ENCODE measurements at regions not wholly inside any gene's neighbourhood (a gene's known extent, or its start where the extent isn't known, plus 50 kb on each side); places are given as distances from the start of the nearest gene placed in this dataset.
A peak's percentile ranks its signal among the peaks of the same experiment; 100 is the strongest.

GRCh38 chr11:128165572-128165971 is 421.8 kb downstream of the ETS1 start:
- Histone ChIP-seq H3K36me3 (ENCODE audit: control insufficient read depth, insufficient read depth, low read length) (no peaks in the 10 kb centered on the region), H3K27ac (ENCODE audit: low read depth, low read length) (no peak overlapping the region), H3K4me3 (ENCODE audit: low read length) (no peak overlapping the region), H3K9ac (ENCODE audit: extremely low read depth, low read length, poor library complexity, severe bottlenecking) (no peak overlapping the region), H3K4me1 (ENCODE audit: control insufficient read depth, insufficient read depth, low read length) (peaks cover 6% of the 10 kb centered on the region), H3K9me3 (ENCODE audit: control insufficient read depth, low read length) (no peaks in the 10 kb centered on the region), H3K27me3 (ENCODE audit: control insufficient read depth, insufficient read depth, low read length, poor library complexity, severe bottlenecking) (no peaks in the 10 kb centered on the region)
- DNase-seq, result no peak
- Mint-ChIP-seq H3K4me1 (peaks cover 21% of the 10 kb centered on the region), H3K36me3 (ENCODE audit: low read depth) (no peaks in the 10 kb centered on the region), H3K27ac (no peak overlapping the region), H3K9me3 (no peaks in the 10 kb centered on the region), H3K4me3 (no peak overlapping the region), H3K27me3 (ENCODE audit: insufficient read depth) (peaks cover 5% of the 10 kb centered on the region)
- no peak for TF ChIP-seq CTCF (conservative IDR thresholded peaks at IDR 0.05)
- 83 to 90% methylated on average over 4 of the region's 4 CpGs for WGBS, 2 experiments (ENCODE audit: insufficient coverage in 1 of 2, insufficient read length in 1 of 2)

- Mint-ChIP-seq H3K27me3 (ENCODE audit: insufficient read depth) (peaks cover 5% of the 10 kb centered on the region), H3K4me1 (peaks cover 21% of the 10 kb centered on the region), H3K9me3 (no peaks in the 10 kb centered on the region), H3K36me3 (ENCODE audit: low read depth) (no peaks in the 10 kb centered on the region), H3K4me3 (no peak overlapping the region), H3K27ac (peak overlapping the region; percentile 77)
- no peaks in the 10 kb centered on the region for H3K36me3 ChIP-seq (ENCODE audit: control insufficient read depth, insufficient read depth, low read length)
- no peaks in the 10 kb centered on the region for H3K9me3 ChIP-seq (ENCODE audit: control insufficient read depth, low read length)
- H3K4me3 ChIP-seq (ENCODE audit: low read length), result peak overlapping the region; percentile 39
- no peaks in the 10 kb centered on the region for H3K27me3 ChIP-seq (ENCODE audit: control insufficient read depth, insufficient read depth, low read length, poor library complexity, severe bottlenecking)
- H3K4me1 ChIP-seq (ENCODE audit: control insufficient read depth, insufficient read depth, low read length), result peaks cover 6% of the 10 kb centered on the region
- 70 to 90% methylated on average over 5 of the region's 6 CpGs for WGBS, 2 experiments (ENCODE audit: insufficient coverage in 1 of 2, insufficient read length in 1 of 2)
- DNase-seq, result no peak
- H3K27ac ChIP-seq (ENCODE audit: low read depth, low read length), result peak overlapping the region; percentile 61
- H3K9ac ChIP-seq (ENCODE audit: extremely low read depth, low read length, poor library complexity, severe bottlenecking), result no peak overlapping the region
- no peak for TF ChIP-seq CTCF (conservative IDR thresholded peaks at IDR 0.05)
Measured at GRCh38 chr11:128164080-128164741, 423.1 kb downstream of the ETS1 start.

GRCh38 chr11:128161994-128162393 is 425.4 kb downstream of the ETS1 start:
- Histone ChIP-seq H3K36me3 (ENCODE audit: control insufficient read depth, insufficient read depth, low read length) (no peaks in the 10 kb centered on the region), H3K27me3 (ENCODE audit: control insufficient read depth, insufficient read depth, low read length, poor library complexity, severe bottlenecking) (no peaks in the 10 kb centered on the region), H3K4me3 (ENCODE audit: low read length) (no peak overlapping the region), H3K9ac (ENCODE audit: extremely low read depth, low read length, poor library complexity, severe bottlenecking) (no peak overlapping the region), H3K4me1 (ENCODE audit: control insufficient read depth, insufficient read depth, low read length) (peaks cover 6% of the 10 kb centered on the region), H3K27ac (ENCODE audit: low read depth, low read length) (no peak overlapping the region), H3K9me3 (ENCODE audit: control insufficient read depth, low read length) (no peaks in the 10 kb centered on the region)
- no peaks in the 10 kb centered on the region for H3K9me3 Mint-ChIP-seq
- no peak for DNase-seq
- H3K36me3 Mint-ChIP-seq (ENCODE audit: low read depth), result no peaks in the 10 kb centered on the region
- no peak overlapping the region for H3K4me3 Mint-ChIP-seq
- H3K27me3 Mint-ChIP-seq (ENCODE audit: insufficient read depth), result no peaks in the 10 kb centered on the region
- TF ChIP-seq CTCF (conservative IDR thresholded peaks at IDR 0.05), result no peak
- no peak overlapping the region for H3K27ac Mint-ChIP-seq
- peaks cover 19% of the 10 kb centered on the region for H3K4me1 Mint-ChIP-seq
- 100% methylated on average over 1 of the region's 1 CpG; no CpG with 5 or more reads in 1 of the 2 experiments for WGBS, 2 experiments (ENCODE audit: insufficient coverage in 1 of 2, insufficient read length in 1 of 2)
